HEK293T (cell line): ENCODE measurements at regions not wholly inside any gene's neighbourhood (a gene's known extent, or its start where the extent isn't known, plus 50 kb on each side); places are given as distances from the start of the nearest gene placed in this dataset.

Experiments
- ARNT ChIP-seq: fragments of 450-650 bp; IDR thresholded peaks from 2 replicates; pipeline ENCODE4 v1.6.1; 2017; ENCODE audit warnings: mild to moderate bottlenecking
- ELF4 ChIP-seq: fragments of 450-650 bp; IDR thresholded peaks from 2 replicates; pipeline ENCODE4 v1.6.1; 2017; ENCODE audit warnings: antibody characterized with exemption
- FOXA1 ChIP-seq: fragments of 450-650 bp; IDR thresholded peaks from 2 replicates; pipeline ENCODE4 v1.6.1; 2016; ENCODE audit warnings: mild to moderate bottlenecking
- FOXK2 ChIP-seq: fragments of 450-650 bp; IDR thresholded peaks from 2 replicates; pipeline ENCODE4 v1.6.1; 2016; ENCODE audit warnings: mild to moderate bottlenecking
- L3MBTL2 ChIP-seq: fragments of 450-650 bp; conservative IDR thresholded peaks from 2 replicates; pipeline ENCODE4 v1.6.1; 2016; ENCODE audit warnings: mild to moderate bottlenecking
- SP1 ChIP-seq: fragments of 450-650 bp; IDR thresholded peaks from 2 replicates; pipeline ENCODE4 v1.6.1; 2017
- SUZ12 ChIP-seq: fragments of 450-650 bp; IDR thresholded peaks from 2 replicates; pipeline ENCODE4 v1.6.1; 2016; ENCODE audit warnings: mild to moderate bottlenecking
- TARDBP ChIP-seq: fragments of 450-650 bp; IDR thresholded peaks from 2 replicates; pipeline ENCODE4 v1.6.1; 2016
- ZNF384 ChIP-seq: fragments of 450-650 bp; IDR thresholded peaks from 2 replicates; pipeline ENCODE4 v1.6.1; 2016
- TF ChIP-seq, protein P1 (sequence below): fragments of 450-650 bp; IDR thresholded peaks from 2 replicates; pipeline ENCODE4 v1.6.1; 2016

DNA sequence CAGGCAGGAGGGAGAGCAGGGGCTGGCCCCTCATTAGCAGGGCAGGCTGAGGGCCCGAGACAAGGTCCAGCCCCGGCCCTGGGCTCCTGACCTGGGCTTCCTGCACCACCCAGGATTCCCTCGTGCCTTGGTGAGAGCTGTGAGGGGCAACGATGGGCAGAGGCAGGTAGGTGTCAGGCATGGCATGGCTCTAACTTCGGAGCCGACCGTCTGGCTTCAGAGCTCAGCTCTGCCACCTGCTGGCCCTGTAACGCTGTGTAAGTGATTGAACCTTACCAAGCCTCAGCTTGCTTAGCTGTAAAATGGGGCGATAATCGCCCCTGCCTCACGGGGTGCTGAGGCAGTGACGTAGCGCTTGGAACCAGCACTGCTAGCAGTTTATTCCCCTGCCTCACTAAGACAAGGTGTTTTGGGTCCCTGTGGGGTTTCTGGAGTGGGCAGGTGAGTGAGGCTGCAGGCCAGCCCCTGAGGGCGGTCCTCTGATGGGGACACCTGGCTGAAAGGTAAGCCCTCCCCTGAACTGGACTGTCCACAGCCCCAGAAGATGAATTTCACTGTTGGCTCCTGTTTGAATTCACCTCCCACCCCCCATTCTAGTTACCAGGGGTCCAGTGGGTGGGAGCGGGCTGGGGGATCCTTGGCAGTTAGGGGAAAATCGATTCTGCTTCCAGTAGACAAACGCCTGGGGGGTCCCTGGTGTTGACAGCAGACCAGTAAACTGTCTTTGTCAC is 184.8 kb upstream of the GSE1 start:
- TF ChIP-seq L3MBTL2, result no peak
- TF ChIP-seq SP1, result no peak
- TF ChIP-seq TARDBP, result no peak
- no peak for TF ChIP-seq FOXK2
- no peak for TF ChIP-seq ELF4
- TF ChIP-seq ARNT, result no peak
- TF ChIP-seq SUZ12, result no peak
- no peak for TF ChIP-seq FOXA1
- TF ChIP-seq ZNF384, result no peak
- TF ChIP-seq, protein P1, sequence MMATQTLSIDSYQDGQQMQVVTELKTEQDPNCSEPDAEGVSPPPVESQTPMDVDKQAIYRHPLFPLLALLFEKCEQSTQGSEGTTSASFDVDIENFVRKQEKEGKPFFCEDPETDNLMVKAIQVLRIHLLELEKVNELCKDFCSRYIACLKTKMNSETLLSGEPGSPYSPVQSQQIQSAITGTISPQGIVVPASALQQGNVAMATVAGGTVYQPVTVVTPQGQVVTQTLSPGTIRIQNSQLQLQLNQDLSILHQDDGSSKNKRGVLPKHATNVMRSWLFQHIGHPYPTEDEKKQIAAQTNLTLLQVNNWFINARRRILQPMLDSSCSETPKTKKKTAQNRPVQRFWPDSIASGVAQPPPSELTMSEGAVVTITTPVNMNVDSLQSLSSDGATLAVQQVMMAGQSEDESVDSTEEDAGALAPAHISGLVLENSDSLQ, result no peak
